Tibial artery (tissue), 4 donors: ENCODE measurements at regions not wholly inside any gene's neighbourhood (a gene's known extent, or its start where the extent isn't known, plus 50 kb on each side); places are given as distances from the start of the nearest gene placed in this dataset.

ENCODE experiments used
- DNase-seq, 2 donors: peaks; one replicate each; pipeline ENCODE4 v3.0.0-alpha.2; 2019
- H3K27ac ChIP-seq, 2 donors: fragments of 200-600 bp; sonication (generic) in 1 of 2; 1 replicate in 1 of 2; 2 replicates in 1 of 2; pipeline ENCODE4 v1.5.1; 2018 to 2019; ENCODE audit warnings: mild to moderate bottlenecking in 1 of 2
- H3K27me3 ChIP-seq, 2 donors: fragments of 200-600 bp; sonication (generic) in 1 of 2; one replicate each; pipeline versions ENCODE4 v1.5.1 to v1.6.0; 2016 to 2019
- H3K36me3 ChIP-seq, 3 donors: fragments of 200-600 bp; sonication (generic) in 2 of 3; one replicate each; pipeline ENCODE4 v1.5.1; 2016 to 2019; ENCODE audit warnings: mild to moderate bottlenecking in 2 of 3
- H3K4me1 ChIP-seq, 4 donors: fragments of 200-600 bp; sonication (generic) in 2 of 4; 1 replicate in 3 of 4; 2 replicates in 1 of 4; pipeline ENCODE4 v1.5.1; 2016 to 2019
- H3K4me3 ChIP-seq, 2 donors: fragments of 200-600 bp; sonication (generic) in 1 of 2; 1 replicate in 1 of 2; 2 replicates in 1 of 2; pipeline ENCODE4 v1.5.1; 2018 to 2019; ENCODE audit warnings: mild to moderate bottlenecking in 2 of 2
- H3K9me3 ChIP-seq, 3 donors: fragments of 200-600 bp; sonication (generic) in 1 of 3; one replicate each; pipeline ENCODE4 v1.5.1; 2016 to 2019
- CTCF ChIP-seq, 2 experiments: fragments of 200-600 bp in 1 of 2; fragments of 450-650 bp in 1 of 2; IDR thresholded peaks; one replicate each; pipeline ENCODE4 v1.5.1; 2017 to 2019; ENCODE audit warnings: antibody characterized with exemption in 2 of 2, mild to moderate bottlenecking in 1 of 2, moderate library complexity in 1 of 2
- intact Hi-C: fragments of 100-400 bp; cut with DNase I; formaldehyde crosslinking; loops from one replicate; pipeline ENCODE4 v1.15.0; 2023; ENCODE audit warnings: low total_unique reads

GRCh38 chr12:85633491-85633890 lies 202.7 kb downstream of the RASSF9 start:
- Histone ChIP-seq H3K27ac (no peak overlapping the region), H3K36me3 (no peaks in the 10 kb centered on the region), H3K27me3 (no peaks in the 10 kb centered on the region), H3K4me3 (no peak overlapping the region), H3K9me3 (peaks cover 0 to 3% (median 0%) of the 10 kb centered on the region in 3 donors), H3K4me1 (no peaks in the 10 kb centered on the region)
- intact Hi-C loops = no loop called here
- DNase-seq = no peak
- TF ChIP-seq CTCF (IDR thresholded peaks at IDR 0.05) = no peak

- no peak overlapping the region for H3K4me3 ChIP-seq
- intact Hi-C loops = no loop called here
These were observed 196.4 kb downstream of the RASSF9 start for GRCh38 chr12:85639834-85640233.

GRCh38 chr12:85641796-85642195 lies 194.4 kb downstream of the RASSF9 start:
- intact Hi-C loops = no loop called here
- H3K36me3 ChIP-seq = no peaks in the 10 kb centered on the region
- no peaks in the 10 kb centered on the region for H3K27me3 ChIP-seq
- no peak for TF ChIP-seq CTCF (IDR thresholded peaks at IDR 0.05)
- no peaks in the 10 kb centered on the region for H3K4me1 ChIP-seq
- no peaks in the 10 kb centered on the region for H3K9me3 ChIP-seq
- H3K27ac ChIP-seq = no peak overlapping the region
- DNase-seq = no peak
- H3K4me3 ChIP-seq = no peak overlapping the region

More at GRCh38 chr12:85639834-85640233, 196.4 kb downstream of the RASSF9 start:
- TF ChIP-seq CTCF (IDR thresholded peaks at IDR 0.05) = no peak
- H3K27me3 ChIP-seq = no peaks in the 10 kb centered on the region
- no peaks in the 10 kb centered on the region for H3K9me3 ChIP-seq
- DNase-seq = no peak
- H3K27ac ChIP-seq = no peak overlapping the region
- H3K4me1 ChIP-seq = no peaks in the 10 kb centered on the region
- no peaks in the 10 kb centered on the region for H3K36me3 ChIP-seq

GRCh38 chr12:85642288-85642687 lies 193.9 kb downstream of the RASSF9 start:
- Histone ChIP-seq H3K4me3 (no peak overlapping the region), H3K9me3 (no peaks in the 10 kb centered on the region), H3K27me3 (no peaks in the 10 kb centered on the region), H3K27ac (no peak overlapping the region), H3K4me1 (no peaks in the 10 kb centered on the region), H3K36me3 (no peaks in the 10 kb centered on the region)
- intact Hi-C loops = no loop called here
- TF ChIP-seq CTCF (IDR thresholded peaks at IDR 0.05) = no peak
- no peak for DNase-seq

GRCh38 chr12:85642808-85643207 lies 193.4 kb downstream of the RASSF9 start:
- TF ChIP-seq CTCF (IDR thresholded peaks at IDR 0.05) = no peak
- no peak for DNase-seq
- intact Hi-C loops = no loop called here

GRCh38 chr12:85644508-85644907 lies 191.7 kb downstream of the RASSF9 start:
- Histone ChIP-seq H3K27ac (no peak overlapping the region), H3K9me3 (no peaks in the 10 kb centered on the region), H3K36me3 (no peaks in the 10 kb centered on the region), H3K4me3 (no peak overlapping the region), H3K27me3 (no peaks in the 10 kb centered on the region), H3K4me1 (no peaks in the 10 kb centered on the region)
- no peak for DNase-seq
- no peak for TF ChIP-seq CTCF (IDR thresholded peaks at IDR 0.05)
- intact Hi-C loops = no loop called here

More at GRCh38 chr12:85642808-85643207, 193.4 kb downstream of the RASSF9 start:
- Histone ChIP-seq H3K36me3 (no peaks in the 10 kb centered on the region), H3K27ac (no peak overlapping the region), H3K4me1 (no peaks in the 10 kb centered on the region), H3K4me3 (no peak overlapping the region), H3K9me3 (no peaks in the 10 kb centered on the region), H3K27me3 (no peaks in the 10 kb centered on the region)
